HEK293T (cell line): ENCODE measurements at regions not wholly inside any gene's neighbourhood (a gene's known extent, or its start where the extent isn't known, plus 50 kb on each side); places are given as distances from the start of the nearest gene placed in this dataset.

Experiments
- BHLHE40 ChIP-seq: fragments of 450-650 bp; IDR thresholded peaks from 2 replicates; pipeline ENCODE4 v1.6.1; 2016; ENCODE audit warnings: mild to moderate bottlenecking, moderate library complexity, borderline replicate concordance
- ELF4 ChIP-seq: fragments of 450-650 bp; IDR thresholded peaks from 2 replicates; pipeline ENCODE4 v1.6.1; 2017; ENCODE audit warnings: antibody characterized with exemption
- FOXM1 ChIP-seq: fragments of 450-650 bp; IDR thresholded peaks from 2 replicates; pipeline ENCODE4 v1.6.1; 2017; ENCODE audit warnings: mild to moderate bottlenecking, borderline replicate concordance
- HDGF ChIP-seq: fragments of 450-650 bp; IDR thresholded peaks from 2 replicates; pipeline ENCODE4 v1.6.1; 2017; ENCODE audit warnings: antibody characterized with exemption, borderline replicate concordance
- LEF1 ChIP-seq: fragments of 450-650 bp; IDR thresholded peaks from 2 replicates; pipeline ENCODE4 v1.6.1; 2017; ENCODE audit warnings: mild to moderate bottlenecking, borderline replicate concordance
- NFRKB ChIP-seq: fragments of 450-650 bp; IDR thresholded peaks from 2 replicates; pipeline ENCODE4 v1.6.1; 2016; ENCODE audit warnings: mild to moderate bottlenecking, moderate library complexity
- TF ChIP-seq, protein P1 (sequence below): fragments of 450-650 bp; IDR thresholded peaks from 2 replicates; pipeline ENCODE4 v1.6.1; 2016

DNA sequence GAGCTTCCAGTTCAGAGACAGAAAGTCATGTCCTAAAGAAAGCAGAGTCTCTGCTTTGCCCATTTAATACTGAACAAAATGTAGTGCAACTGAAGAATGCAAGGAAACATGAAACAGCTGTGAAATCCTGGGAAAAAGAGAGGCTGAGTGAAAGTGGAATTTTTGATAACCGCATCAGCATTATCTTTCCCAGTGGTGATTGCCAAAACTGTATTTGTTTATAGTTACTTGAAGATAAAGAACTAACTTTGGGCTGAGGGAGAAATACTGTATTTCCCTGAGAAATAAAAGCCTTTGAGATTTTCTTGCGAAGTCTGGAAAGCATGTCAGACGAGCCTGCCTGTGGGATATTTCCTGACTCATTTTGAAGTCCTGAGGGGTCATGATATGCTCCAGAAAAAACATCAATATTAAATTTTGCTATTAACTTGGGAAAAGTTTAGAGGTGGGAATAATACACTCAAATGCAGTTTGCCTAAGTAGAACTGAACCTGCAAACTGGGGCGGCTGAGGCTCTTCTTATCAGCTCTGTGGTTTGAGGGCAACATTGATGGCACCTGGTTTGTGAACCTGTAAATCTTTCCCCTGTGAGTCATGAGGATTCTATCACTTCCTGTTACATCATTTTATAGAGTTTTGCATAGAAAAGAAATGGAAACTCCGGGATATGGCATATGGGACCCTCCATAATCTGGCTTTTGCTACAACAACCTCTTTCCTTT lies 855.3 kb downstream of the MCTP2 start:
- TF ChIP-seq BHLHE40: no peak
- TF ChIP-seq HDGF: no peak
- TF ChIP-seq FOXM1: no peak
- TF ChIP-seq ELF4: no peak
- no peak for TF ChIP-seq LEF1
- TF ChIP-seq NFRKB: no peak
- TF ChIP-seq, protein P1, sequence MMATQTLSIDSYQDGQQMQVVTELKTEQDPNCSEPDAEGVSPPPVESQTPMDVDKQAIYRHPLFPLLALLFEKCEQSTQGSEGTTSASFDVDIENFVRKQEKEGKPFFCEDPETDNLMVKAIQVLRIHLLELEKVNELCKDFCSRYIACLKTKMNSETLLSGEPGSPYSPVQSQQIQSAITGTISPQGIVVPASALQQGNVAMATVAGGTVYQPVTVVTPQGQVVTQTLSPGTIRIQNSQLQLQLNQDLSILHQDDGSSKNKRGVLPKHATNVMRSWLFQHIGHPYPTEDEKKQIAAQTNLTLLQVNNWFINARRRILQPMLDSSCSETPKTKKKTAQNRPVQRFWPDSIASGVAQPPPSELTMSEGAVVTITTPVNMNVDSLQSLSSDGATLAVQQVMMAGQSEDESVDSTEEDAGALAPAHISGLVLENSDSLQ: no peak
